ENCODE measurements at regions not wholly inside any gene's neighbourhood (a gene's known extent, or its start where the extent isn't known, plus 50 kb on each side); places are given as distances from the start of the nearest gene placed in this dataset.

GRCh38 chr9:31023847-31024246 lies 1360.6 kb upstream of the ACO1 start (continued):
- TF ChIP-seq CUX1 (IDR thresholded peaks at IDR 0.05; ENCODE audit: insufficient replicate concordance, low read depth, low read length) (no peak), SMAD5 (IDR thresholded peaks at IDR 0.05; ENCODE audit: low read depth) (no peak), CREM (IDR thresholded peaks at IDR 0.05; ENCODE audit: low read depth) (no peak)

- intact Hi-C loops (cut with micrococcal nuclease; ENCODE audit: unreplicated experiment) (no loop called here), in situ Hi-C loops (cut with MboI) (no loop called here)
- Histone ChIP-seq H3K27ac (ENCODE audit: control insufficient read depth, insufficient read depth) (no peak overlapping the region), H2AFZ (ENCODE audit: control insufficient read depth, low read depth, low read length) (no peak overlapping the region), H3K4me3 (no peak overlapping the region), H3K79me2 (ENCODE audit: control insufficient read depth, insufficient read depth, low read length) (no peaks in the 10 kb centered on the region), H4K20me1 (ENCODE audit: control insufficient read depth, insufficient read depth) (no peaks in the 10 kb centered on the region), H3K4me2 (ENCODE audit: control insufficient read depth, insufficient read depth) (no peak overlapping the region), H3K36me3 (ENCODE audit: control insufficient read depth in 2 of 2, insufficient read depth in 2 of 2, low read length in 1 of 2) (no peaks in the 10 kb centered on the region), H3K27me3 (replicated peaks in 1 of 2; ENCODE audit: control insufficient read depth in 2 of 2, insufficient read depth in 2 of 2, low read length in 1 of 2) (no peaks in the 10 kb centered on the region), H3K4me1 (ENCODE audit: control insufficient read depth, insufficient read depth, low read length) (no peaks in the 10 kb centered on the region), H3K9me3 (replicated peaks; ENCODE audit: control insufficient read depth, insufficient read depth, low read length) (no peaks in the 10 kb centered on the region), H3K9ac (ENCODE audit: control insufficient read depth, insufficient read depth, low read length) (no peak overlapping the region)
- no peak for ATAC-seq
- BruUV-seq (replicated peaks) = no TSS peak
- ChIA-PET CTCF (no interaction called here), POLR2A (no interaction called here), RAD21 (ENCODE audit: unreplicated experiment) (no interaction called here), SMC1A (ENCODE audit: uncharacterized antibody, unreplicated experiment) (no interaction called here)
- DNase-seq (ENCODE audit: low read depth, low spot score) = no peak
- 0% methylated on average over 1 of the region's 1 CpG for WGBS (ENCODE audit: insufficient coverage, insufficient replicate concordance, low lambda C conversion rate, missing lambda C conversion rate)
- no peak for FAIRE-seq
- no peak for TF ChIP-seq ZNF622 (IDR thresholded peaks at IDR 0.05)
- TF ChIP-seq SMAD5 (IDR thresholded peaks at IDR 0.05; ENCODE audit: low read depth) = no peak
- TF ChIP-seq USF2 (IDR thresholded peaks at IDR 0.05; ENCODE audit: borderline replicate concordance, low read depth, low read length) = no peak
- no peak for TF ChIP-seq NR2F1 (conservative IDR thresholded peaks at IDR 0.05)
- TF ChIP-seq JUND (IDR thresholded peaks at IDR 0.05; ENCODE audit: low read depth, low read length) = no peak
- no peak for TF ChIP-seq TBL1XR1 (IDR thresholded peaks at IDR 0.05; ENCODE audit: low read depth, low read length)
- TF ChIP-seq E4F1 (IDR thresholded peaks at IDR 0.05; ENCODE audit: borderline replicate concordance, partially characterized antibody) = no peak
- TF ChIP-seq ZBED1 (IDR thresholded peaks at IDR 0.05; ENCODE audit: borderline replicate concordance) = no peak
- TF ChIP-seq, protein P1, sequence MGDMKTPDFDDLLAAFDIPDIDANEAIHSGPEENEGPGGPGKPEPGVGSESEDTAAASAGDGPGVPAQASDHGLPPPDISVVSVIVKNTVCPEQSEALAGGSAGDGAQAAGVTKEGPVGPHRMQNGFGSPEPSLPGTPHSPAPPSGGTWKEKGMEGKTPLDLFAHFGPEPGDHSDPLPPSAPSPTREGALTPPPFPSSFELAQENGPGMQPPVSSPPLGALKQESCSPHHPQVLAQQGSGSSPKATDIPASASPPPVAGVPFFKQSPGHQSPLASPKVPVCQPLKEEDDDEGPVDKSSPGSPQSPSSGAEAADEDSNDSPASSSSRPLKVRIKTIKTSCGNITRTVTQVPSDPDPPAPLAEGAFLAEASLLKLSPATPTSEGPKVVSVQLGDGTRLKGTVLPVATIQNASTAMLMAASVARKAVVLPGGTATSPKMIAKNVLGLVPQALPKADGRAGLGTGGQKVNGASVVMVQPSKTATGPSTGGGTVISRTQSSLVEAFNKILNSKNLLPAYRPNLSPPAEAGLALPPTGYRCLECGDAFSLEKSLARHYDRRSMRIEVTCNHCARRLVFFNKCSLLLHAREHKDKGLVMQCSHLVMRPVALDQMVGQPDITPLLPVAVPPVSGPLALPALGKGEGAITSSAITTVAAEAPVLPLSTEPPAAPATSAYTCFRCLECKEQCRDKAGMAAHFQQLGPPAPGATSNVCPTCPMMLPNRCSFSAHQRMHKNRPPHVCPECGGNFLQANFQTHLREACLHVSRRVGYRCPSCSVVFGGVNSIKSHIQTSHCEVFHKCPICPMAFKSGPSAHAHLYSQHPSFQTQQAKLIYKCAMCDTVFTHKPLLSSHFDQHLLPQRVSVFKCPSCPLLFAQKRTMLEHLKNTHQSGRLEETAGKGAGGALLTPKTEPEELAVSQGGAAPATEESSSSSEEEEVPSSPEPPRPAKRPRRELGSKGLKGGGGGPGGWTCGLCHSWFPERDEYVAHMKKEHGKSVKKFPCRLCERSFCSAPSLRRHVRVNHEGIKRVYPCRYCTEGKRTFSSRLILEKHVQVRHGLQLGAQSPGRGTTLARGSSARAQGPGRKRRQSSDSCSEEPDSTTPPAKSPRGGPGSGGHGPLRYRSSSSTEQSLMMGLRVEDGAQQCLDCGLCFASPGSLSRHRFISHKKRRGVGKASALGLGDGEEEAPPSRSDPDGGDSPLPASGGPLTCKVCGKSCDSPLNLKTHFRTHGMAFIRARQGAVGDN (IDR thresholded peaks at IDR 0.05) = no peak
Measured at GRCh38 chr9:31027678-31028077, 1356.8 kb upstream of the ACO1 start.
